PC-3 (cell line): ENCODE measurements at regions not wholly inside any gene's neighbourhood (a gene's known extent, or its start where the extent isn't known, plus 50 kb on each side); places are given as distances from the start of the nearest gene placed in this dataset.

Experiments used
- ATAC-seq: fragments of 200-7000 bp; cut with Tn5 transposase; 2 replicates; pipeline ENCODE4 v1.9.1; 2020; ENCODE audit warnings: mild to moderate bottlenecking, moderate library complexity
- BruUV-seq: library from RNA; stranded (reverse); fragments of 400-500 nt; replicated peaks from 2 replicates; lab custom pipeline; 2021; lab: Mats Ljungman, UMichigan
- CTCF ChIA-PET: fragments of 300-600 bp; sonication (Branson Sonifier 250); formaldehyde crosslinking; loops from one replicate; lab custom pipeline; 2022; ENCODE audit warnings: antibody characterized with exemption; lab: Charles Lee
- POLR2A ChIA-PET: fragments of 300-600 bp; sonication (Branson Sonifier 250); formaldehyde crosslinking; loops from one replicate; lab custom pipeline; 2022; ENCODE audit warnings: antibody characterized with exemption; ENCODE audit not compliant: unreplicated experiment; lab: Charles Lee
- DNase-seq: peaks from one replicate; pipeline ENCODE4 v3.0.0-alpha.2; 2015
- H2AFZ ChIP-seq: fragments of 300-600 bp; sonication (generic); 2 replicates; pipeline ENCODE4 v1.6.0; 2016; ENCODE audit warnings: antibody characterized with exemption, low read length
- H3F3A ChIP-seq: fragments of 300-600 bp; sonication (generic); one replicate; pipeline ENCODE4 v1.6.0; 2017; ENCODE audit warnings: antibody characterized with exemption, low read length, control low read depth, mild to moderate bottlenecking; ENCODE audit not compliant: unreplicated experiment
- H3K27ac ChIP-seq: fragments of 300-600 bp; sonication (generic); 2 replicates; pipeline ENCODE4 v1.5.1; 2016; ENCODE audit warnings: mild to moderate bottlenecking, low read length
- H3K27me3 ChIP-seq: fragments of 300-600 bp; sonication (generic); 2 replicates; pipeline ENCODE4 v1.6.1; 2016; ENCODE audit warnings: low read length, mixed read lengths
- H3K36me3 ChIP-seq: fragments of 300-600 bp; sonication (generic); 2 replicates; pipeline ENCODE4 v1.6.1; 2016; ENCODE audit warnings: low read depth, mixed run types, low read length, mixed read lengths
- H3K4me1 ChIP-seq: fragments of 300-600 bp; sonication (generic); 2 replicates; pipeline ENCODE4 v1.5.1; 2016; ENCODE audit warnings: low read length; ENCODE audit not compliant: insufficient read depth
- H3K4me2 ChIP-seq: fragments of 300-600 bp; sonication (generic); 2 replicates; pipeline ENCODE4 v1.6.0; 2016; ENCODE audit warnings: low read length
- H3K4me3 ChIP-seq: fragments of 300-600 bp; sonication (generic); 2 replicates; pipeline ENCODE4 v1.5.1; 2016; ENCODE audit warnings: mild to moderate bottlenecking, low read length, mixed read lengths
- H3K79me2 ChIP-seq: fragments of 300-600 bp; sonication (generic); 2 replicates; pipeline ENCODE4 v1.6.1; 2017; ENCODE audit warnings: low read length, mixed read lengths
- H3K9ac ChIP-seq: fragments of 300-600 bp; sonication (generic); 2 replicates; pipeline ENCODE4 v1.6.0; 2016; ENCODE audit warnings: mild to moderate bottlenecking, low read length
- H3K9me2 ChIP-seq: fragments of 300-600 bp; sonication (generic); replicated peaks from 2 replicates; pipeline ENCODE4 v1.6.1; 2016; ENCODE audit warnings: mixed run types, low read length, mixed read lengths
- H3K9me3 ChIP-seq: fragments of 300-600 bp; sonication (generic); 2 replicates; pipeline ENCODE4 v1.6.1; 2016; ENCODE audit warnings: low read length, mixed read lengths
- H4K20me1 ChIP-seq: fragments of 300-600 bp; sonication (generic); 2 replicates; pipeline ENCODE4 v1.6.1; 2016; ENCODE audit warnings: low read length, mixed read lengths
- CTCF ChIP-seq: fragments of 300-600 bp; sonication (generic); conservative IDR thresholded peaks from 2 replicates; pipeline ENCODE4 v1.5.1; 2017; ENCODE audit warnings: antibody characterized with exemption, low read depth, mild to moderate bottlenecking, low read length
- EZH2 ChIP-seq: fragments of 300-600 bp; sonication (generic); IDR thresholded peaks from one replicate; pipeline ENCODE4 v1.6.1; 2017; ENCODE audit warnings: antibody characterized with exemption, mild to moderate bottlenecking, low read length; ENCODE audit not compliant: unreplicated experiment
- EZH2phosphoT487 ChIP-seq: fragments of 300-600 bp; sonication (generic); IDR thresholded peaks from 2 replicates; pipeline ENCODE4 v1.6.1; 2018; ENCODE audit warnings: mild to moderate bottlenecking, antibody characterized with exemption, low read length, borderline replicate concordance
- intact Hi-C: fragments of 100-400 bp; cut with micrococcal nuclease; formaldehyde crosslinking; loops from 2 replicates; pipeline ENCODE4 v1.9.0; 2023

- no peak overlapping the region for H3K9ac ChIP-seq
- no peak for TF ChIP-seq EZH2
- no peak for TF ChIP-seq CTCF
- TF ChIP-seq EZH2phosphoT487: no peak
- H3K4me1 ChIP-seq: peaks cover 34% of the 10 kb centered on the region
- no peak overlapping the region for H2AFZ ChIP-seq
- H3K4me2 ChIP-seq: no peak overlapping the region
- no peak overlapping the region for H3K4me3 ChIP-seq
- ChIA-PET CTCF (no interaction called here), POLR2A (no interaction called here)
- H4K20me1 ChIP-seq: no peaks in the 10 kb centered on the region
- no peaks in the 10 kb centered on the region for H3F3A ChIP-seq
- ATAC-seq (no peak), DNase-seq (no peak)
- no TSS peak for BruUV-seq
- H3K79me2 ChIP-seq: no peaks in the 10 kb centered on the region
- H3K9me2 ChIP-seq: no peaks in the 10 kb centered on the region
- H3K27me3 ChIP-seq: no peaks in the 10 kb centered on the region
- intact Hi-C loops: no loop called here
- H3K36me3 ChIP-seq: no peaks in the 10 kb centered on the region
- H3K27ac ChIP-seq: no peak overlapping the region
- no peaks in the 10 kb centered on the region for H3K9me3 ChIP-seq
These were observed 132.0 kb upstream of the SERP2 start for GRCh38 chr13:44241638-44242037.

DNA sequence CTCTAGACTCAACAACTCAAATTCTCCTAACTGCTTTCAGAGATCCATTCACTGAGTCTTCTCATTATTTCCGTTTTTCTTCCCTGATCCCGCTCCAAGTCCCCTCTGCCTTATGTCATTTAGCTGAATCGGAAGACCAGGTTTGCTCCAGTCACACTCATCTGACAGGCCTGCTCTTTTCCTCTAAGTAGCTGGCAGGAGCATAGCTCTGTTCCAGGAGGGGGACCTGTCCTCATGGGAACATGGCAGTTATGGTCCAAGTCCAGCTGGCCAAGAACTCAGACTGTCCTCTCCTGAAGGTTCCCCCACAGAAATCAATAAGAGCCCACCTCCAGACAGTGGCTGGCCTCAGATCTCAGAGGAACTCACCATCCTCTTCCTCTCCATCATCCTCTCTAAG is 130.9 kb upstream of the SERP2 start:
- Histone ChIP-seq H3K27ac (peak overlapping the region; percentile 92), H3K36me3 (no peaks in the 10 kb centered on the region), H3K79me2 (no peaks in the 10 kb centered on the region), H3F3A (no peaks in the 10 kb centered on the region), H4K20me1 (no peaks in the 10 kb centered on the region), H3K4me2 (no peak overlapping the region), H3K4me3 (no peak overlapping the region), H3K9me2 (no peaks in the 10 kb centered on the region), H3K9ac (peak overlapping the region; percentile 55), H3K4me1 (peaks cover 23% of the 10 kb centered on the region), H3K27me3 (no peaks in the 10 kb centered on the region), H3K9me3 (no peaks in the 10 kb centered on the region), H2AFZ (no peak overlapping the region)
- BruUV-seq: no TSS peak
- intact Hi-C loops: loop anchor here (1.0 kb wide), 1 partner anchor 196 kb away; no protein-coding TSS in a partner anchor
- ChIA-PET CTCF (interaction anchor here (0.5 to 0.6 kb wide), 2 partner anchors 77 to 793 kb away, joined by 3 to 4 read pairs; no protein-coding TSS in a partner anchor), POLR2A (no interaction called here)
- DNase-seq (no peak), ATAC-seq (no peak)
- TF ChIP-seq EZH2 (no peak), CTCF (no peak), EZH2phosphoT487 (no peak)

- POLR2A ChIA-PET: no interaction called here
- H3K9me3 ChIP-seq: no peaks in the 10 kb centered on the region
- H2AFZ ChIP-seq: no peak overlapping the region
- DNase-seq: peak; percentile 59
- peak; percentile 81 for ATAC-seq
- no peaks in the 10 kb centered on the region for H3K27me3 ChIP-seq
- no peaks in the 10 kb centered on the region for H3K79me2 ChIP-seq
- no peaks in the 10 kb centered on the region for H3F3A ChIP-seq
- peak overlapping the region; percentile 92 for H3K27ac ChIP-seq
- BruUV-seq: no TSS peak
- H3K36me3 ChIP-seq: no peaks in the 10 kb centered on the region
- CTCF ChIA-PET: interaction anchor here (0.5 to 0.6 kb wide), 2 partner anchors 77 to 793 kb away, joined by 3 to 4 read pairs; no protein-coding TSS in a partner anchor
- no peaks in the 10 kb centered on the region for H4K20me1 ChIP-seq
- H3K4me1 ChIP-seq: peaks cover 20% of the 10 kb centered on the region
- H3K4me2 ChIP-seq: no peak overlapping the region
- no peak overlapping the region for H3K4me3 ChIP-seq
- TF ChIP-seq EZH2: no peak
- no peak for TF ChIP-seq EZH2phosphoT487
- TF ChIP-seq CTCF: peak; percentile 64
- intact Hi-C loops: loop anchor here (1.0 kb wide), 1 partner anchor 195 kb away; no protein-coding TSS in a partner anchor
- no peaks in the 10 kb centered on the region for H3K9me2 ChIP-seq
- peak overlapping the region; percentile 57 for H3K9ac ChIP-seq
These were observed 130.3 kb upstream of the SERP2 start for GRCh38 chr13:44243198-44243857.
